ENCODE measurements at regions not wholly inside any gene's neighbourhood (a gene's known extent, or its start where the extent isn't known, plus 50 kb on each side); places are given as distances from the start of the nearest gene placed in this dataset.

DNA sequence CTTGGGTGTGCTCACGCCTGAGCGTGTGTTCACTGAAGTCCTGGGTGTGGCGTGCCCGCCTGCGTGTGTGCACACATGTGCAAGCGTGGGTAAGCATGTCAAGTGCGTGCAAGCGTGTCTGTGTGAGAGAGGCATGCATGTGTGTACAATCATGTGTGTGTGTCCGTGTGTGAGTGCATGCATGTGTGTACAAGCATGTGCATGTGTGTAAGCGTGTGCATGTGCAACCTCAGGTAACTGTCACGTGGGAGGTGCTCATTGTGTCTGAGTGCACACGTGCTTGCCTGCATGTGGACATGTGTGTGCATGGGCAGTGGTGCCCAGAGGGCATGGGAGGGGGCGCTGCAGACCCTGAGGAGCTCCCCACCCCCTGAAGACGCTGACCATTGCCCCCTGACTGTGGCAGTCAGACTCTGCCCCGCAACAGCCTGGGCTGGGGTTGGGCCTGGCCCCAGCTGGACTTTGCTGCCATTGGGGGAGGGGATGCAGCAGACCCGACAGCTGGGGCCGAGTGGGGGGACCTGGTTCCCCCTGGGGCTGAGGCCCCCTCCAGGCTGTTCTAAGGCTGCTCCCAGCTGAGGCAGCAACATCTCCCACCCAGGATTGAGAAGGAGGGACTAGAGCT, 88.1 kb downstream of the UNCX start:
- no peaks in the 10 kb centered on the region for H3K4me1 ChIP-seq
- peaks cover 75% of the 10 kb centered on the region for H3K27me3 ChIP-seq (ENCODE audit: low read depth)
- H3K27ac ChIP-seq (replicated peaks) = no peak overlapping the region
- DNase-seq = no peak
- H3K36me3 ChIP-seq = no peaks in the 10 kb centered on the region
- TF ChIP-seq, protein P1, sequence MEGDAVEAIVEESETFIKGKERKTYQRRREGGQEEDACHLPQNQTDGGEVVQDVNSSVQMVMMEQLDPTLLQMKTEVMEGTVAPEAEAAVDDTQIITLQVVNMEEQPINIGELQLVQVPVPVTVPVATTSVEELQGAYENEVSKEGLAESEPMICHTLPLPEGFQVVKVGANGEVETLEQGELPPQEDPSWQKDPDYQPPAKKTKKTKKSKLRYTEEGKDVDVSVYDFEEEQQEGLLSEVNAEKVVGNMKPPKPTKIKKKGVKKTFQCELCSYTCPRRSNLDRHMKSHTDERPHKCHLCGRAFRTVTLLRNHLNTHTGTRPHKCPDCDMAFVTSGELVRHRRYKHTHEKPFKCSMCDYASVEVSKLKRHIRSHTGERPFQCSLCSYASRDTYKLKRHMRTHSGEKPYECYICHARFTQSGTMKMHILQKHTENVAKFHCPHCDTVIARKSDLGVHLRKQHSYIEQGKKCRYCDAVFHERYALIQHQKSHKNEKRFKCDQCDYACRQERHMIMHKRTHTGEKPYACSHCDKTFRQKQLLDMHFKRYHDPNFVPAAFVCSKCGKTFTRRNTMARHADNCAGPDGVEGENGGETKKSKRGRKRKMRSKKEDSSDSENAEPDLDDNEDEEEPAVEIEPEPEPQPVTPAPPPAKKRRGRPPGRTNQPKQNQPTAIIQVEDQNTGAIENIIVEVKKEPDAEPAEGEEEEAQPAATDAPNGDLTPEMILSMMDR (IDR thresholded peaks at IDR 0.05; ENCODE audit: borderline replicate concordance) = no peak
- intact Hi-C loops (cut with micrococcal nuclease) = no loop called here
- no peak overlapping the region for H3K4me3 ChIP-seq
- no peaks in the 10 kb centered on the region for H3K9me3 ChIP-seq (replicated peaks)

DNA sequence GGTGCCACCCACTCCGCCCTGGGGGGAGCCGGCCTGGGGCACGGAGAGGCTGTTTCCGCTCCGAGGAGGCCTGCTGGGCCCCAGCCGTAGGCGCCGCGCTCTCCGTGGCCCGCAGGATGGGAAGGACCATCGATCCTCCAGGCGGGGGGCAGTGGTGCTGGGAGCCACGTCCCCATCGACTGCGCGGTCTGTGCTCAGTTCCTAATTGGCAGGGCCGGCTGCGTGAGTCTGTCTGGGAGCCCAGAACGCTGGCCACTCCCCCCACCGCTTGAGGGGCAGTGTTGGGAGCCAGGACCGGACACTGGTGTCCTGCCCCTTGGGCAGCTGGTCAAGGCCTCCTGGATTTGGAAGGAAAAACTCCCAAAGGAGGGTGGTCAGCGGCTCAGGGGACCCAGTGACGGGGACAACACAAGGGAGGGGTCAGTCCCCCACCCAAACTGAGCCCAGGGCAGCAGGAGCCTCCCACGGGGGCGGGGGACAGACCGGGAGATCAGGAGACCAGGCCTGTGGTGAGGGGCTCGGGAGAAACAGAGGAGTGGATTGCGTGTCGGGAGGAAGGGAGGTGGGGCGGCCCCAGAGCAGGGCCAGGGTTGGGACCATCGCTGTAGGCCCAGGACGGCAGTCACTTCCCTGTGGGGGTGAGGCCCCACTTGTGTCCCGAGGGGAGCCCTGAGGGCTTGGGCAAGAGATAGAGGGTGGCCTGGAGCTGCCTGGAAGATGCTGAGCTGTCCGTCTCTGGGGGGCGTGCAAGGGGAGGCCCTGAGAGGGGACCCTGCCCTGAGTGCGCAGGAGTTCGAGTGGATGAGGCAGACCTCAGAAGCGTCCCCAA, 89.0 kb downstream of the UNCX start:
- H3K4me3 ChIP-seq = no peak overlapping the region
- H3K27me3 ChIP-seq (ENCODE audit: low read depth) = peaks cover 79% of the 10 kb centered on the region
- H3K4me1 ChIP-seq = no peaks in the 10 kb centered on the region
- no peaks in the 10 kb centered on the region for H3K9me3 ChIP-seq (replicated peaks)
- TF ChIP-seq, protein P1 (IDR thresholded peaks at IDR 0.05; ENCODE audit: borderline replicate concordance) = no peak
- no peak overlapping the region for H3K27ac ChIP-seq (replicated peaks)
- DNase-seq = no peak
- no peaks in the 10 kb centered on the region for H3K36me3 ChIP-seq
- intact Hi-C loops (cut with micrococcal nuclease) = no loop called here

DNA sequence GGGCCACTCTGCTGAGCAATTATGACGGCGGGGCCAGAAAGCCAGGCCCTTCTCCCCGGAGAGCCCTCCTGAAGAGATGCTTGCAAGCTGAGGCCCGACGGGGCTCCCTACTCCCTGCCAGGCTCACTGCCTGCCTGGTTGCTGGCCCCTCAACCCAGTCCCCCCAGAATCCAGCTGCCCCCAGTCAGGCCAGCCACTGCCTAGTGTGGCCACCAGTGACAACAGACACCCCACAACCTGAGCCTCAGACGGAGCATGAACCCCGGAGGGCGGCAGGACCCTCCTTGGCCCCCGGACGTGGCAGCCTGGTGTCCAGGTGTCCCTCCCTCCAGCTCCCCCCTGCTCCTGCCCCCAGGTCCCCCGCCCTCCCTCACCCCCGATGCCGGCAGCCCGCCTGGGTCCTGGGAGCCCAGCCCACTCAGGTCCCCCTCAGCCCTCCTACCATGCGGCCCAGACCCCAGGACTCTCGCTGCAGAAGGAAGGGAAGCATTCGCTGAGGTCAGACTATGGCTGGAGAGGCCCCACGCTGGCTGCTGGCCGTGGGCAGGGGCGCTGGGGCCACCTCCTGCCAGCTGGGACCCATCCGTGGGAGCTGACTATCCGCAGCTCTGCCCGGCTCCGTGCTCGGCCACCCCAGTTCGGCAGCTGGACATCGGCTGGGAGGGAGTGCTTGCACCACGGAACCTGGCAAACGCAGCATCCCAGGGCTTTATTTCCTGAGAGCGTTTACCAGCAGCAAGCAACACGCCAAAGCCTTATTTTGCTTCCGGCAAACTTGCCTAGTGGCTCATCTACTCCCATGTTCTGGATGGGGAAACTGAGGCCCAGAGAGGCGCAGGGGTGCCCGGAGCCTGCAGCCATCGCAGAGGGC, 89.8 kb downstream of the UNCX start:
- TF ChIP-seq, protein P1 (IDR thresholded peaks at IDR 0.05; ENCODE audit: borderline replicate concordance) = no peak
- DNase-seq = no peak
- intact Hi-C loops (cut with micrococcal nuclease) = no loop called here
- H3K4me3 ChIP-seq = no peak overlapping the region
- peaks cover 86% of the 10 kb centered on the region for H3K27me3 ChIP-seq (ENCODE audit: low read depth)
- no peaks in the 10 kb centered on the region for H3K36me3 ChIP-seq
- no peak overlapping the region for H3K27ac ChIP-seq (replicated peaks)
- H3K9me3 ChIP-seq (replicated peaks) = no peaks in the 10 kb centered on the region
- H3K4me1 ChIP-seq = no peaks in the 10 kb centered on the region

DNA sequence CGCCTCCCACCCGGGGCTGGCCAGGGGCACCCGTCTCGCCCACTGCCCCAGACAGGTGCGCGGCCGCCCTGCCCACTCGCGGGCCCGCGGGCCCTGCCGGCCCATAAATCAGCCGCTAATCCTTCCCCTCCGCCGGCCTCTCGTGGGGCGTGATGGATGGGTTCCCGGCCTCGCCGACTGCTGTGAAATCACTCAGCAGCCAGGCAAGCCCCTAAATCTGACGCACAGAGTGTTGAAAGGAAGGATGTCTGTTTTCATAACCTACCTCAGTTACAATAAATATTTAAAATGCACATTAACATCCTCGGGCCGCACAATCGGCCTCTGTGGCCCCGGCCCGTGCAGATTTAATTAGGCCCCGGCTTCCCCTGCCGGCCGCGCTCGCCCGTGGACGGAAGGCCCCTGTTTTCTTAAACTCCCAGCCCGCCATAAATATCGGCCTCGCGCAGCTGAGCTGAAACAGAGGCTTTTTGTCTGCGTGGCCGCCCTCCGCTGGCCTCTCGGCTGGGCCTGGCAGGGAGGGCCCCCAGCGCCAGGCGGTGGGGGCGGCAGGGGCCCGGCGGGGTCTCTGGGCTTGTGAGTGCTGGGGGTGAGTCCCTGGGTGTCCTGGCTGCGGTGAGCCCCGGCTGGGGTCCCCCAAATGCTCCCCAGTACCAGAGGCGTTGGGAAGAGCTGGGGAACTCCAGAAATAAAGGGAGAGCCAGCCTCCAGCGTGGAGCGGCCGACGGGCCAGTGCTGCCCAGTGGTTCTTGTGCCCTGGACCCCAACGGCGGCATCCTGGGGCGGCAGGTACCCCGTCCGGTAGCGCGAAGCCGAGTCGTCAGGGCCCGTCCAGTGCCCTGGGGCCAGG, 90.7 kb downstream of the UNCX start:
- DNase-seq = no peak
- Histone ChIP-seq H3K9me3 (replicated peaks) (no peaks in the 10 kb centered on the region), H3K4me1 (no peaks in the 10 kb centered on the region), H3K36me3 (no peaks in the 10 kb centered on the region), H3K4me3 (no peak overlapping the region), H3K27me3 (ENCODE audit: low read depth) (peaks cover 81% of the 10 kb centered on the region), H3K27ac (replicated peaks) (no peak overlapping the region)
- TF ChIP-seq, protein P1 (IDR thresholded peaks at IDR 0.05; ENCODE audit: borderline replicate concordance) = no peak
- intact Hi-C loops (cut with micrococcal nuclease) = no loop called here
